Upper lobe of left lung (tissue), 4 donors: ENCODE measurements at regions not wholly inside any gene's neighbourhood (a gene's known extent, or its start where the extent isn't known, plus 50 kb on each side); places are given as distances from the start of the nearest gene placed in this dataset.

Experiments used
- POLR2A ChIP-seq, 4 donors: fragments of 450-650 bp; IDR thresholded peaks; one replicate each; pipeline ENCODE4 v1.5.1; 2016 to 2017; ENCODE audit warnings: antibody characterized with exemption in 4 of 4, mild to moderate bottlenecking in 2 of 4
- TF ChIP-seq, protein P1 (sequence below), 6 experiments: fragments of 450-650 bp in 4 of 6; fragments of 200-600 bp in 2 of 6; sonication (generic) in 2 of 6; IDR thresholded peaks; one replicate each; pipeline ENCODE4 v1.5.1; 2016 to 2019; ENCODE audit warnings: antibody characterized with exemption in 6 of 6

DNA sequence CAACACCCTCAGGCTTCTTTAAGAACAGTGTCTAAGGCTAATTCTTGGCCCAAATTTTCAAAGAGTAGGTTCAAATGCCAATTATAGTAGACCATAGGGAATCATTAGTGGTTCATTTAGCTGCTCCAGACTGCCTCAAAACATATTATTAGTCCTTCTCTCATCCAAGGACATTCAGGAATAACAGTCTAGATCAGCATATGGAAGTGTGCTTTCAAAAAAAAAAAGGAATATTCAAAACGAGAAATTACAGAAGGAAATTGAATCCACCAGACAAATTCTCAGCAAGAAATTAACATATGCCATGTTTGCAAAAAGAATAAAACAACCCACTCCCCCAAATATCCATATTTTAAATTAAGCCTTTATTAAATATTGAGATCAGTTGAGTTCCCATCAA is 293.1 kb downstream of the SMARCA1 start:
- no peak for TF ChIP-seq POLR2A (IDR thresholded peaks at IDR 0.05)
- TF ChIP-seq, protein P1, sequence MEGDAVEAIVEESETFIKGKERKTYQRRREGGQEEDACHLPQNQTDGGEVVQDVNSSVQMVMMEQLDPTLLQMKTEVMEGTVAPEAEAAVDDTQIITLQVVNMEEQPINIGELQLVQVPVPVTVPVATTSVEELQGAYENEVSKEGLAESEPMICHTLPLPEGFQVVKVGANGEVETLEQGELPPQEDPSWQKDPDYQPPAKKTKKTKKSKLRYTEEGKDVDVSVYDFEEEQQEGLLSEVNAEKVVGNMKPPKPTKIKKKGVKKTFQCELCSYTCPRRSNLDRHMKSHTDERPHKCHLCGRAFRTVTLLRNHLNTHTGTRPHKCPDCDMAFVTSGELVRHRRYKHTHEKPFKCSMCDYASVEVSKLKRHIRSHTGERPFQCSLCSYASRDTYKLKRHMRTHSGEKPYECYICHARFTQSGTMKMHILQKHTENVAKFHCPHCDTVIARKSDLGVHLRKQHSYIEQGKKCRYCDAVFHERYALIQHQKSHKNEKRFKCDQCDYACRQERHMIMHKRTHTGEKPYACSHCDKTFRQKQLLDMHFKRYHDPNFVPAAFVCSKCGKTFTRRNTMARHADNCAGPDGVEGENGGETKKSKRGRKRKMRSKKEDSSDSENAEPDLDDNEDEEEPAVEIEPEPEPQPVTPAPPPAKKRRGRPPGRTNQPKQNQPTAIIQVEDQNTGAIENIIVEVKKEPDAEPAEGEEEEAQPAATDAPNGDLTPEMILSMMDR (IDR thresholded peaks at IDR 0.05) = no peak
